Osteoblast (primary cell): ENCODE measurements at regions not wholly inside any gene's neighbourhood (a gene's known extent, or its start where the extent isn't known, plus 50 kb on each side); places are given as distances from the start of the nearest gene placed in this dataset.

Experiments
- DNase-seq: peaks from one replicate; pipeline ENCODE4 v3.0.0; 2011; ENCODE audit warnings: low spot score, mixed read lengths; ENCODE audit not compliant: insufficient read length; ENCODE audit errors: missing footprints
- H2AFZ ChIP-seq: 2 replicates; pipeline ENCODE4 v1.6.0; 2011; ENCODE audit warnings: mild to moderate bottlenecking, low read length
- H3K27ac ChIP-seq: 2 replicates; pipeline ENCODE4 v1.5.1; 2011; ENCODE audit warnings: mild to moderate bottlenecking, low read depth, low read length, moderate library complexity
- H3K27me3 ChIP-seq: 2 replicates; pipeline ENCODE4 v1.6.0; 2012; ENCODE audit warnings: mild to moderate bottlenecking, control low read depth, inconsistent platforms, low read length, moderate library complexity; ENCODE audit not compliant: insufficient read depth
- H3K36me3 ChIP-seq: 2 replicates; pipeline ENCODE4 v1.5.1; 2011; ENCODE audit warnings: mild to moderate bottlenecking, low read length, control low read depth, moderate library complexity; ENCODE audit not compliant: insufficient read depth
- H3K4me1 ChIP-seq: 2 replicates; pipeline ENCODE4 v1.5.1; 2011; ENCODE audit warnings: mild to moderate bottlenecking, low read length, control low read depth, moderate library complexity; ENCODE audit not compliant: insufficient read depth
- H3K4me2 ChIP-seq: 2 replicates; pipeline ENCODE4 v1.6.0; 2011; ENCODE audit warnings: mild to moderate bottlenecking, low read length; ENCODE audit not compliant: insufficient read depth
- H3K4me3 ChIP-seq: fragments of 200-600 bp; sonication (generic); 3 replicates; pipeline ENCODE4 v1.5.1; 2012; ENCODE audit warnings: mild to moderate bottlenecking, low read length, inconsistent platforms; ENCODE audit not compliant: insufficient read depth
- H3K79me2 ChIP-seq: 2 replicates; pipeline ENCODE4 v1.6.0; 2012; ENCODE audit warnings: mild to moderate bottlenecking, low read length, control low read depth, inconsistent platforms; ENCODE audit not compliant: insufficient read depth
- H3K9me3 ChIP-seq: 2 replicates; pipeline ENCODE4 v1.5.1; 2011; ENCODE audit warnings: low read depth, low read length, control low read depth
- H4K20me1 ChIP-seq: 2 replicates; pipeline ENCODE4 v1.6.0; 2012; ENCODE audit warnings: mild to moderate bottlenecking, low read length, control low read depth; ENCODE audit not compliant: insufficient read depth
- CTCF ChIP-seq: IDR thresholded peaks from 2 replicates; pipeline ENCODE4 v1.5.1; 2011; ENCODE audit warnings: mild to moderate bottlenecking, low read depth, low read length, moderate library complexity; ENCODE audit errors: extremely low read depth

GRCh38 chr3:148534089-148534988 lies 163.4 kb upstream of the AGTR1 start:
- Histone ChIP-seq H3K27me3 (no peaks in the 10 kb centered on the region), H2AFZ (no peak overlapping the region), H3K4me1 (no peaks in the 10 kb centered on the region), H3K79me2 (no peaks in the 10 kb centered on the region), H3K36me3 (no peaks in the 10 kb centered on the region), H3K27ac (no peak overlapping the region), H3K4me3 (no peak overlapping the region), H3K9me3 (no peaks in the 10 kb centered on the region), H3K4me2 (no peak overlapping the region), H4K20me1 (no peaks in the 10 kb centered on the region)
- no peak for TF ChIP-seq CTCF
- no peak for DNase-seq

GRCh38 chr3:148535001-148535400 lies 162.7 kb upstream of the AGTR1 start:
- TF ChIP-seq CTCF = no peak
- Histone ChIP-seq H3K4me3 (no peak overlapping the region), H2AFZ (no peak overlapping the region), H4K20me1 (no peaks in the 10 kb centered on the region), H3K4me2 (no peak overlapping the region), H3K27ac (no peak overlapping the region), H3K27me3 (no peaks in the 10 kb centered on the region), H3K9me3 (no peaks in the 10 kb centered on the region), H3K79me2 (no peaks in the 10 kb centered on the region), H3K36me3 (no peaks in the 10 kb centered on the region), H3K4me1 (no peaks in the 10 kb centered on the region)
- no peak for DNase-seq

GRCh38 chr3:148540266-148540665 lies 157.4 kb upstream of the AGTR1 start:
- H3K4me2 ChIP-seq = no peak overlapping the region
- no peaks in the 10 kb centered on the region for H3K36me3 ChIP-seq
- DNase-seq = no peak
- H3K4me1 ChIP-seq = no peaks in the 10 kb centered on the region
- H3K27ac ChIP-seq = no peak overlapping the region
- no peaks in the 10 kb centered on the region for H3K9me3 ChIP-seq
- H4K20me1 ChIP-seq = no peaks in the 10 kb centered on the region
- no peaks in the 10 kb centered on the region for H3K27me3 ChIP-seq
- no peak for TF ChIP-seq CTCF
- H3K4me3 ChIP-seq = no peak overlapping the region
- no peak overlapping the region for H2AFZ ChIP-seq
- H3K79me2 ChIP-seq = no peaks in the 10 kb centered on the region

GRCh38 chr3:148540851-148541250 lies 156.9 kb upstream of the AGTR1 start:
- no peak for DNase-seq
- Histone ChIP-seq H3K79me2 (no peaks in the 10 kb centered on the region), H3K4me2 (no peak overlapping the region), H3K27me3 (no peaks in the 10 kb centered on the region), H3K27ac (no peak overlapping the region), H3K4me1 (no peaks in the 10 kb centered on the region), H4K20me1 (no peaks in the 10 kb centered on the region), H3K9me3 (no peaks in the 10 kb centered on the region), H3K4me3 (no peak overlapping the region), H3K36me3 (no peaks in the 10 kb centered on the region), H2AFZ (no peak overlapping the region)
- no peak for TF ChIP-seq CTCF
